Lung (tissue), 11 donors: ENCODE measurements at regions not wholly inside any gene's neighbourhood (a gene's known extent, or its start where the extent isn't known, plus 50 kb on each side); places are given as distances from the start of the nearest gene placed in this dataset.

Source experiments
- ATAC-seq: fragments of 200-7000 bp; cut with Tn5 transposase; one replicate; pipeline ENCODE4 v1.9.1; 2020; ENCODE audit warnings: moderate number of reproducible peaks; ENCODE audit not compliant: insufficient read depth, low FRiP score
- DNase-seq, 3 donors: peaks; one replicate each; pipeline ENCODE4 v3.0.0-alpha.2; 2013 to 2017
- H3K27ac ChIP-seq, 2 donors: one replicate each; pipeline ENCODE4 v1.5.1; 2013; ENCODE audit warnings: mild to moderate bottlenecking in 2 of 2, moderate library complexity in 2 of 2, control low read depth in 1 of 2, inconsistent platforms in 1 of 2, low read depth in 1 of 2, low read length in 1 of 2
- H3K27me3 ChIP-seq, 3 donors: one replicate each; pipeline ENCODE4 v1.5.1; 2013; ENCODE audit warnings: low read length in 2 of 3; ENCODE audit not compliant: control insufficient read depth in 3 of 3, insufficient read depth in 3 of 3
- H3K36me3 ChIP-seq, 4 donors: one replicate each; pipeline ENCODE4 v1.5.1; 2013; ENCODE audit warnings: low read length in 4 of 4, mild to moderate bottlenecking in 1 of 4, moderate library complexity in 1 of 4; ENCODE audit not compliant: control insufficient read depth in 4 of 4, insufficient read depth in 4 of 4
- H3K4me1 ChIP-seq, 5 donors: one replicate each; pipeline ENCODE4 v1.5.1; 2013; ENCODE audit warnings: low read length in 5 of 5, mild to moderate bottlenecking in 2 of 5, moderate library complexity in 1 of 5; ENCODE audit not compliant: control insufficient read depth in 5 of 5, insufficient read depth in 5 of 5
- H3K4me3 ChIP-seq: one replicate; pipeline ENCODE4 v1.5.1; 2013; ENCODE audit warnings: mild to moderate bottlenecking, control low read depth, moderate library complexity
- H3K9ac ChIP-seq, 2 donors: one replicate each; pipeline ENCODE4 v1.5.1; 2013; ENCODE audit warnings: low read length in 2 of 2, control low read depth in 1 of 2; ENCODE audit not compliant: insufficient read depth in 1 of 2
- H3K9me3 ChIP-seq, 4 donors: one replicate each; pipeline ENCODE4 v1.5.1; 2013; ENCODE audit warnings: low read length in 3 of 4, mild to moderate bottlenecking in 1 of 4, moderate library complexity in 1 of 4; ENCODE audit not compliant: control insufficient read depth in 4 of 4, insufficient read depth in 3 of 4
- WGBS, 2 donors: extraction: QIAGEN DNeasy Blood & Tissue Kit; methylation state at CpG; one replicate each; pipeline ENCODE4 v1.1.7; 2013; 5-methylcytosine and 5-hydroxymethylcytosine counted together
- TF ChIP-seq, protein P1 (sequence below): IDR thresholded peaks from 2 replicates; pipeline ENCODE4 v1.5.1; 2012; ENCODE audit warnings: mild to moderate bottlenecking; ENCODE audit errors: control extremely low read depth, extremely low read depth
- donor health status: control.
- donor health status: control.
- donor health status: Bipolar disorder and iron deficiency.
- donor health status: healthy.
- donor health status: DM: yes; HTN: yes; CAD: no.

DNA sequence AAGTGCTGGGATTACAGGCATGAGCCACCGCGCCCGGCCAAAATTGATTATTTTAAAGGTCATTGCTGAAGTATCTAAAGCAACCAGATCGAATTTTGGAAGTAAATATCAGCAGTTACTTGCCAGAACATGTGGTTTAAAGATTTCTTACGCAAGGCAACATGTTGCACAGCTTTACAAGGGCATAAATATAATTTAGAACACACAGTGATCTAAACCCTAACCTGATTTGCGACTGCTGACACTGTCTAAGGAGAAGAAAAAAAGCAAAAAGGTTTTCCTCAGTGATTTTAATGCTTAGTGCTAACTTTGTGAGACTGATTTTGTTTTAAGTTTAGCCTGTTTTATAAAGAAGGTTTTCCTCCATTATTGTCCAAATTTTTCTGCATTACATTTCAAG lies 569.9 kb upstream of the LINC00305 start:
- DNase-seq (no peak), ATAC-seq (no peak)
- H3K27ac ChIP-seq = no peak overlapping the region
- no peak overlapping the region for H3K4me3 ChIP-seq
- no peaks in the 10 kb centered on the region for H3K4me1 ChIP-seq
- H3K9me3 ChIP-seq = no peaks in the 10 kb centered on the region
- TF ChIP-seq, protein P1, sequence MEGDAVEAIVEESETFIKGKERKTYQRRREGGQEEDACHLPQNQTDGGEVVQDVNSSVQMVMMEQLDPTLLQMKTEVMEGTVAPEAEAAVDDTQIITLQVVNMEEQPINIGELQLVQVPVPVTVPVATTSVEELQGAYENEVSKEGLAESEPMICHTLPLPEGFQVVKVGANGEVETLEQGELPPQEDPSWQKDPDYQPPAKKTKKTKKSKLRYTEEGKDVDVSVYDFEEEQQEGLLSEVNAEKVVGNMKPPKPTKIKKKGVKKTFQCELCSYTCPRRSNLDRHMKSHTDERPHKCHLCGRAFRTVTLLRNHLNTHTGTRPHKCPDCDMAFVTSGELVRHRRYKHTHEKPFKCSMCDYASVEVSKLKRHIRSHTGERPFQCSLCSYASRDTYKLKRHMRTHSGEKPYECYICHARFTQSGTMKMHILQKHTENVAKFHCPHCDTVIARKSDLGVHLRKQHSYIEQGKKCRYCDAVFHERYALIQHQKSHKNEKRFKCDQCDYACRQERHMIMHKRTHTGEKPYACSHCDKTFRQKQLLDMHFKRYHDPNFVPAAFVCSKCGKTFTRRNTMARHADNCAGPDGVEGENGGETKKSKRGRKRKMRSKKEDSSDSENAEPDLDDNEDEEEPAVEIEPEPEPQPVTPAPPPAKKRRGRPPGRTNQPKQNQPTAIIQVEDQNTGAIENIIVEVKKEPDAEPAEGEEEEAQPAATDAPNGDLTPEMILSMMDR = no peak
- no peaks in the 10 kb centered on the region for H3K27me3 ChIP-seq
- 82 to 86% methylated on average over 6 of the region's 6 CpGs for WGBS, 2 donors
- no peaks in the 10 kb centered on the region for H3K36me3 ChIP-seq
- no peak overlapping the region for H3K9ac ChIP-seq

DNA sequence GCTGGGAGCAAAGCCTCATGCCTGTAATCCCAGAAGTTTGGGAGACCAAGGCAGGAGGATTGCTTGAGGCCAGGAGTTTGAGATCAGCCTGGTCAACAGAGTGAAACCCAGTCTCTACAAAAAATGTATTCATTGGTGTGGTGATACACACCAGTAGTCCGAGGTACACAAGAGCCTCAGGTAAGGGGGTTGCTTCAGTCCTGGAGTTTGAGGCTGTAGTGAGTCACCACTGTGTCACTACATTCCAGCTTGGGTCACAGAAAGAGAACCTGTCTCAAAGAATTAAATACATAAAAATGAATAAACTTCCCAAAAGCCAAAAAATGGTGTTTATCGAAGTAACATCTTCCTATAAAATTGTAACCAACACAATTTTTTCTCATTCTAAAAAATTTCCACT lies 568.1 kb upstream of the LINC00305 start:
- WGBS, 2 donors = 75 to 77% methylated on average over 2 of the region's 2 CpGs

DNA sequence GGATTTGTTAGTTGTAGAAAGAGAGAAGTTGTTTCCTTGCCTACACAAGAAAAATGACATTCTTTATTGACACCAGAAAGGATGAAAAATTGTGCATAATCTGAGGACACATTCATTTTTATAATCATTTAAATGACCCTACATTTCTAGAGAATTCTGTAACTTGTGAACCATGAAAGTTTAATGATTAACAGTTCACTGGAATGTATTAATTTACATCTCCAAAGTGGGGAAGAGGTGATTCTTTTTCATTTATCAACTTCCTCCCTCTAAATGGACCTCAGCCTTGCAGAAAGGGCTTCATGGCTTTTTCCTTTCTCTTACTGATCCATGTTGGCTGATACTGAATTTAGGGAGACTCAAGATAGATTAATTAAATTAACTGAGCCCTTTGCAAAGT lies 565.2 kb upstream of the LINC00305 start:
- Histone ChIP-seq H3K27me3 (no peaks in the 10 kb centered on the region), H3K4me3 (no peak overlapping the region), H3K4me1 (no peaks in the 10 kb centered on the region), H3K36me3 (no peaks in the 10 kb centered on the region), H3K9me3 (no peaks in the 10 kb centered on the region), H3K9ac (no peak overlapping the region), H3K27ac (no peak overlapping the region)
- TF ChIP-seq, protein P1 = no peak
- ATAC-seq = no peak
- DNase-seq = no peak

More for the DNA sequence above, 568.1 kb upstream of the LINC00305 start:
- TF ChIP-seq, protein P1 = no peak
- H3K27me3 ChIP-seq = no peaks in the 10 kb centered on the region
- no peaks in the 10 kb centered on the region for H3K4me1 ChIP-seq
- H3K9ac ChIP-seq = no peak overlapping the region
- H3K9me3 ChIP-seq = no peaks in the 10 kb centered on the region
- H3K27ac ChIP-seq = no peak overlapping the region
- ATAC-seq = no peak
- H3K4me3 ChIP-seq = no peak overlapping the region
- no peaks in the 10 kb centered on the region for H3K36me3 ChIP-seq
- no peak for DNase-seq

DNA sequence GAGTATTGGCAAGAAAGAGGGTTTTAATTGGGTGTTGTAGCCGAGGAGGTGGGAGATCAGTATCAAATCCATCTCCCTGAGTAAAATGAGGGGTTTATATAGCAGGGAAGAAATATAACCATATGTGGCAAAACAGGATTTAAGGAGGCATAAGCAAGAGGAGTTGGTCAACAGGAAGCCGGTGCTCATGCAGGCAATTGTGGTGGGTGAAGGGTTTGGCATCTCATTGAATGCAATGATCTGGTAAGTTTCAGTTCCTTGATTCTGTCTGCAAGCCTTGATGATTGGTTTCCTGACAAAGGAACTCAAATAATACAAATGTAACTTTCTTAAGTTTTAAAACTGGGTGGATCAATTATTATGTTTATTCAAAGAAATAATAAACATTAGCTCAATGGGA lies 564.4 kb upstream of the LINC00305 start:
- Histone ChIP-seq H3K27me3 (no peaks in the 10 kb centered on the region), H3K4me1 (no peaks in the 10 kb centered on the region), H3K9me3 (no peaks in the 10 kb centered on the region), H3K9ac (no peak overlapping the region), H3K4me3 (no peak overlapping the region), H3K27ac (no peak overlapping the region), H3K36me3 (no peaks in the 10 kb centered on the region)
- peak; percentile 58 for ATAC-seq
- WGBS, 2 donors = 66 to 75% methylated on average over 2 of the region's 2 CpGs
- no peak for DNase-seq
- TF ChIP-seq, protein P1 = no peak
